ENCODE measurements at regions not wholly inside any gene's neighbourhood (a gene's known extent, or its start where the extent isn't known, plus 50 kb on each side); places are given as distances from the start of the nearest gene placed in this dataset.

GRCh38 chr20:39651645-39652325 lies 689.6 kb downstream of the DHX35 start:
- no peak for DNase-seq
- H3K27ac ChIP-seq = no peak overlapping the region
- TF ChIP-seq CTCF (IDR thresholded peaks at IDR 0.05) = no peak
- intact Hi-C loops (cut with DNase I) = no loop called here
- H3K4me1 ChIP-seq = no peaks in the 10 kb centered on the region
- no peaks in the 10 kb centered on the region for H3K9me3 ChIP-seq
- H3K36me3 ChIP-seq = no peaks in the 10 kb centered on the region
- peaks cover 0 to 32% (median 7%) of the 10 kb centered on the region in 7 donors for H3K27me3 ChIP-seq
- no peak overlapping the region for H3K4me3 ChIP-seq
- ATAC-seq = no peak
- 59 to 63% methylated on average over 9 of the region's 9 CpGs for WGBS, 2 donors

DNA sequence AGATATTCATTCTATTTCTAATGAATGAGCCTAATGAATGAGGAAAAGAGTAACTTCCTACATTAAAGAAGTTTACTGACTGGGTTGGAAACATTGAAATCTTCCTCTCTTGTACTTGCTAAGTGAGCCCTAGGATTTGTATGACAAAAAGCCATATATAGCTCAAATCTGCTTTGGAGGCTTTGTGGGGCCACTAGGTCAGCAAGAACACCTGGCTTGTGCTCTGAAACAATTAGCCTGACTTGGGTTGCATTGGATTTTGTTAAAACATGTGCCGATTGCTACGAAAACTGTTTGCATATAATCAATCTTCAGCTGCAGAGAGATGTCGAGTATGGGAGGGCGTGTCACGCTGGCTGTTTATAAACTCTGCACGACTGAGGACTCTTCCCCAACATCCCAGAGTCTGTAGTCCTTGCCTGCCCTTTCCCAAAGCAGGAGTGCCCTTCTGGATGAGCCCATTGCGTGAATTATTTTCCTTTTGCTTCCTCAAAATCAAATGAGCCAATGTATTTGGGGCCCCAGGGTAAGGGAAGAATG lies 684.8 kb downstream of the DHX35 start:
- 84 to 85% methylated on average over 7 of the region's 7 CpGs for WGBS, 2 donors
- Histone ChIP-seq H3K9me3 (no peaks in the 10 kb centered on the region), H3K27ac (no peak overlapping the region), H3K27me3 (peaks cover 0 to 30% (median 5%) of the 10 kb centered on the region in 7 donors), H3K36me3 (no peaks in the 10 kb centered on the region), H3K4me3 (no peak overlapping the region), H3K4me1 (peaks cover 0 to 14% (median 0%) of the 10 kb centered on the region in 9 donors)
- intact Hi-C loops (cut with DNase I) = no loop called here
- no peak for TF ChIP-seq CTCF (IDR thresholded peaks at IDR 0.05)
- no peak for DNase-seq
- ATAC-seq = no peak

DNA sequence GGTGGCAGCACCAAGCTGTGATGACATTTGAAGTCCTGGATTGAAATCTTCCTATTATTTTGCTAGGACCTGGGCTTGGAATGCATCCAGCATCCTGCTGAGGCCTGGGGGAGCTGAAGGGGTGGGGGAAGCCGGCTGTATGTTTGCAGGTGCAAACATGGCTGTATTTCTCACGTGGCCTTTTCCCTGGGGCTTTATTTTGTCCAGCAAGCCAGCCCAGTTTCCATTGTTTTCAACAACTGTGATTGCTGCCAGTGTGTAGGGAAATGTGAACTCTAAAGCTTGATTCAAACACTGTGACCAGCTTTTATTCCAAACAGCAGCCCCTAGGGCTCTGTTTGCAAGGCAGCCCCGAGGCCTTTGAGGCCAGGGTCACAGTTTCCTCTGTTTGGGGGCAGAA lies 683.0 kb downstream of the DHX35 start:
- intact Hi-C loops (cut with DNase I) = no loop called here
- Histone ChIP-seq H3K4me3 (no peak overlapping the region), H3K9me3 (no peaks in the 10 kb centered on the region), H3K27ac (no peak overlapping the region), H3K36me3 (no peaks in the 10 kb centered on the region), H3K27me3 (peaks cover 0 to 24% (median 0%) of the 10 kb centered on the region in 7 donors), H3K4me1 (peaks cover 0 to 14% (median 0%) of the 10 kb centered on the region in 9 donors)
- DNase-seq (peak in 1 of 2 donors; percentile 6), ATAC-seq (peak in 3 of 8 donors; percentile 49 to 69 (median 64))
- WGBS, 2 donors = 22 to 38% methylated on average over 3 of the region's 3 CpGs
- TF ChIP-seq CTCF (IDR thresholded peaks at IDR 0.05) = no peak

DNA sequence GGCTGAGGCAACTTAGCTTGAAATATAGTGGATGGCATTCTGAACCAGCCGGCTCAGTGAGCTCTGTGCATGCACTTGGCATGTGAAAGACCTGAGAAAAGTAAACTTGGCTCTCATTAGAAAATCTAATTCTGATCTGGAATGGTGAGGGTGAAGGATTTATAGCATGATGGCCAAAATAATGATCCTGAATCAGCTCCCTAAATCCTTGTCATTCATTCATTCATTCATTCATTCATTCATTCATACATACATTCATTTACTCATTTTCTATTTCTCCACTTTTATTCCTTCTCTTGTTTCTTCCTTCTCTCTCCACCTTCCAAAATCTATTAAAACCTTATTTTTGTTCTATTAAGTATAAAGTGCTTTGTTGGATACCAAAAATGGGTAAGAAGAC lies 681.1 kb downstream of the DHX35 start:
- H3K4me1 ChIP-seq = peaks cover 0 to 14% (median 0%) of the 10 kb centered on the region in 9 donors
- H3K27me3 ChIP-seq = peaks cover 0 to 22% (median 0%) of the 10 kb centered on the region in 7 donors
- no peak overlapping the region for H3K27ac ChIP-seq
- no peak for DNase-seq
- TF ChIP-seq CTCF (IDR thresholded peaks at IDR 0.05) = no peak
- intact Hi-C loops (cut with DNase I) = no loop called here
- H3K4me3 ChIP-seq = no peak overlapping the region
- no peaks in the 10 kb centered on the region for H3K9me3 ChIP-seq
- WGBS, 2 donors = 64 to 81% methylated on average over 1 of the region's 1 CpG
- no peak for ATAC-seq
- no peaks in the 10 kb centered on the region for H3K36me3 ChIP-seq
